Activated T-cell treated with anti-CD3 and anti-CD28 coated beads, Interleukin-2, amount 50 U/mL, for 48 hours (primary cell): ENCODE measurements at regions not wholly inside any gene's neighbourhood (a gene's known extent, or its start where the extent isn't known, plus 50 kb on each side); places are given as distances from the start of the nearest gene placed in this dataset.

Experiments
- DNase-seq, 2 experiments: peaks; one replicate each; pipeline ENCODE4 v3.0.0-alpha.2; 2020

GRCh38 chr10:3364768-3365480, 192.3 kb upstream of the PITRM1 start:
- no peak for DNase-seq

GRCh38 chr10:3363311-3364045, 190.9 kb upstream of the PITRM1 start:
- DNase-seq, result no peak

- no peak for DNase-seq
Observed at GRCh38 chr10:3362394-3362793, 189.8 kb upstream of the PITRM1 start.

DNA sequence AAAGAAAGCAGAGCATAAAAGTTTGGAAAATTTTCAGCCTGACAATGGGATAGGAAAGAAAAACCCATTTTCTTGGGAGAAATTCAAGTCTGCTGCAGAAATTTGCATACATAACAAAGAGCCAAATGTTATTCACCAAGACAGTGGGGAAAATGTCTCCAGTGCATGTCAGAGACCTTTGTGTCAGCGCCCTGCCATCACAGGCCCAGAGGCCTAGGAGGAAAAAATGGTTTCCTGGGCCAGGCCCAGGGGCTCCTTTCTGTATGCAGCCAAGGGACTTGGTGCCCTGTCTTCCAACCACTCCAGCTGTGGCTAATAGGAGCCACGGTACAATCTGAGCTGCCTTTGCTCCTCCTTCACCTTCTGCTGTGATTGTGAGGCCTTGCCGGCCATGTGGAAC, 189.1 kb upstream of the PITRM1 start:
- no peak for DNase-seq

GRCh38 chr10:3357737-3358136, 185.2 kb upstream of the PITRM1 start:
- no peak for DNase-seq

DNA sequence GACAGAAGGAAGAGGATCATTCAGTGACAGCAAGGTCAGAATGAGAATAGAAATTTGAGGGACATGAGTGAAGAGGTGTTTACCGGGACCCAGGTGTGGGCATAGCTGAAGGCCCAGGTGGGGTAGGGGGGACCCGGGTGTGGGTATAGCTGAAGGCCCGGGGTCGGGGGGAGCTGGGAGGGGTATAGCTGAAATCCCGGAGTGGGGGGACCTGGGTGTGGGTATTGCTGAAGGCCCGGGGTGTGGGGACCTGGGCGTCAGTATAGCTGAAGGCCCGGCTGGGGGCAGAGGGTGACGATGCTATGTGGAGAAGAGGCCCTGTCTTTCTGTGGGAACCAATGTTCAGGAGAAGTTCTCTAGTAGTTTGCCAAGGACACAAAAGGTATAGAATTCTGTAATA, 183.0 kb upstream of the PITRM1 start:
- no peak for DNase-seq

DNA sequence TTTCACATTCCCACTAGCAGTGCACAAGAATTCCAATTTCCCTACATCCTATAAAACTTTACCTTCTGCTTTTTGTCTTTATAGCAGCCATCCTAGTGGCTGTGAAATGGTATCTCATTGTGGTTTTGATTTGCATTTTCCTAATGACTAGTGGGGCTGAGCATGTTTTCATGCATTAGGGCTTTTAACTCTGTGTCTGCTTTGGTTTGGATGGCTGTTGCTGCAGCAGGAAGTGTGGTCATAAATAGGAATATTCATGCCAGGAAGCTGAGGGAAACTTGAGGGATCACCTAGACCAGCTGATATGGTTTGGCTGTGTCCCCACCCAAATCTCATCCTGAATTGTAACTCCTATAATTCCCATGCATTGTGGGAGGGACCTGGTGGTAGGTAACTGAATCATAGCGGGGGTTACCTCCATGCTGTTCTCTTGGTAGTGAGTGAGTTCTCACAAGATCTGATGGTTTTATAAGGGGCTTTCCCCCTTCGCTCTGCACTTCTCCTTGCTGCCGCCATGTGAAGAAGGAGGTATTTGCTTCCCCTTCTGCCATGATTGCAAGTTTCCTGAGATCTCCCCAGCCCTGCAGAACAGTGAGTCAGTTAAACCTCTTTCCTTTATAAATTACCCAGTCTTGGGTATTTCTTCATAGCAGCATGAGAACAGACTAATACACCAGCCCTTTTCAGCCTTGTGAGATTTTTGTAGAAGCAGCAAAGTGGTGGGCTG, 181.8 kb upstream of the PITRM1 start:
- DNase-seq, result no peak

DNA sequence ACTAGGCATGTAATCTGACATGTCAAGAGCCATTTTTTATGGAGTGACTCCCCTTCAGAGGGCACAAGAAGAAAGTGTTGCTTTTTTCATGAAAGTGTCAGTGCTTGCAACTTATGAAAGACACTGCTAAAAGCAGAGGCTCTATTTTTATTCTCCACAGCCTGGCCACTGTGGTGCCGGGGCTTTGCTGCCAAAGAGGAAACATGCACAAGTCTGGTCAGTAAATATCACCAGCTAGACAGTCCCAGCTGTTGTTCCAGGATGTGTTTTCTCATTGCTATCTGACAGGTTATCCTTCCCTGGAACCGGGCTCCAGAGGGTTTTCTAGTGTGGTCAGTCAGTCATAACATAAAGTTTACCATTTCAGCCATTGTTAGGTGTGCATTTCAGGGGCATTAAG, 180.7 kb upstream of the PITRM1 start:
- no peak for DNase-seq

GRCh38 chr10:3350617-3351258, 178.2 kb upstream of the PITRM1 start:
- DNase-seq, result no peak

DNA sequence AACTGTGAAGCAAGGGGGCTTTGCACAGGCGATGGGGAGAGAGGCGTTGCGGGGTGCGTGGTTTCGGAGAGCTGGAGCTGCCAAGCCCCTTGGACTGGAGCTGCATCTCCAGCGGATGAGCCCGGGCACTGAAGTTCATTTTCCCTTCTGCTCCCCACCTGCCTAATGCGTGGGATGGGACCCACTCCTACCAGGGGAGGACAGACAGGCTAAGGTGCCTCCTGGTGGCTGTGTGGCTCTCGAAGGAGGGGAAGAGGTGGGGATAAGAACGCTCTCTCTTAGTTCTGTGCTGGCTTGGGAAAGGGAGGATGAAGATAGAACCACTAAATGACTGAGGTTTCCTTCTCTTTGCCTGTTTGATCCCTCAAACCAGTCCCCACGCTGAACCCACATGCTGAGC, 177.6 kb upstream of the PITRM1 start:
- DNase-seq, result no peak

GRCh38 chr10:3348564-3348963, 176.0 kb upstream of the PITRM1 start:
- DNase-seq, result no peak

DNA sequence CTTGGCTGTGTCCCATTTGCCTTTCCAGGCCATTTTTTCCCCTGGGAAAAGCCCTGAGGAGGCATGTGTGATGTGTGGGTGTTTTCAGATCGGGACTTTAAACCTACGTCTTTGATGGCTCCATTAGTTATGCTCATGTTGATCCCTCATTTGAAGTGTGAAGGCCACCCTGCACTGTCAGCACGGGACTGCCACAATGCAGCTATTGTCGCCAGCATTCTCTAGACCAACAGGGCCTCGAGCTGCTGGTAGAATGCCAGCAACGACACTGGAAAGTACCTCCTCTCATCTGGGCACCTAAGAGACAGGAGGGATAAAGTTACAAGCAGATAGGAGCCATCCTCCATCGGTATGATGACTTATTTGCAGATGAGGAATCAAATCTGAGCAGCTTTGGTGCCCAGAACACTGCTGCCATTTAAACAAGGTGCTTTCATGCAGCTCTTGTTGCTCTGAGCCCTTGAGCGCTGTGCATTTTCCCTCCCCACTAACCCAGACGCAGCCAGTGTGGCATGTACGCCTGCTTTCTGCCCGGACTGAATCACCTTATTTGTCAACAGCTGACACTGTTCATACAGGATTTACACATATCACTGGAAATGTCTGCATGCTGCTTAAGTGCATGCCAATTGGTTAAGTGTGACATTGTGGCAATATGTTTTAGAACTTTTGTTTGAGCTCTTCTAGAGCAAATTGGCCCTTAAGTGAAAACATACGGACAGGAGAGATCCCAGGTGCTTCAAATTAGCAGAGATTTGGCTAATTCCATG, 175.0 kb upstream of the PITRM1 start:
- no peak for DNase-seq

- DNase-seq, result no peak
Observed at GRCh38 chr10:3346851-3347250, 174.3 kb upstream of the PITRM1 start.

GRCh38 chr10:3342771-3343170, 170.2 kb upstream of the PITRM1 start:
- DNase-seq, result no peak

DNA sequence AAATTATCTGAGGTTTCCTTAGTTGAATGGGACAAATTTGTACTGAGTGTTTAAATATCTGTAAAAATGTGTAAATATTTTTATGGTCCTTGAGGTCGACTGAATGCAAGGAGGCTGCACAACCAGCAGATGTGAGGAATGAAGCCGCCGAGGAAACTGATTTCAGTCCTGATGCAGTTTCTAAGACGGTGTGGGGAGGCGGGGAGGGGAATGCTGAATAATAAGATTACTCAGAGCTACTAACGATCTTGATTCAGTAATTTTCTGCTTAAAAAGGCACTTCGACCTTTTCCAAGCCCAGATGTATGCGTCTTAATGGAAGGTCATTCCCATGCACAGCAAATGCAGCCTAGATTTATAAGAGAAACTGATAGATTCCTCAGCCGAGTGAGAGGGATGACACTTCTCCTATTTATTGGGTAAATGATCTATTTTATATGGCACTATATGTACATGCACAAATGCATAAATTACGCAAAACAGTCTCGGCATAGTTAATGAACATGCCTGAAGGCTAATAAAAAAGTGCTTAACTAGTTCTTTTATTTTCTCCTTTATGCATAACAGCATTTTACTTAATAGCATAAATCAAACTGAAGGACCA, 167.6 kb upstream of the PITRM1 start:
- DNase-seq, result no peak

DNA sequence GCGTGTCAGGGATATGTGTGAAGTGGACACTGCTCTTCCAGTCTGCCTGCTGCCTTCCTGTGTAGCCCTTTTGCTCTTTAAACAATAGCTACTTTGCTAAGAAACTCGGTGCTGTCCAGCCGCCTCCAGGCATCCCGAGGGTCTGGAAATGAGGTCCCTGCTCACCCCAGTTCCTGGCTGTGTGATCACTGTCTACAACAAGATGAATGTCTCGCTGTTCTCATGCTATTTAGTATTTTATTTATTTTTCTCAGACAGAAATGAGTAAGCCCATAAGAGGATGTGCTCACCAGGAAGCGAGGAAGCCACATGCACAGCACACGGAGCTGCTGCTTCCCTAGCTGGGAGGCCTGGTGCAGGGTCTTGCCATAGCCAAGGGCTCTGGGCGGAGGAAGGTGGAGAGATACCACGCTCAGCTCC, 167.0 kb upstream of the PITRM1 start:
- no peak for DNase-seq

- DNase-seq, result no peak
Observed at GRCh38 chr10:3339121-3339520, 166.5 kb upstream of the PITRM1 start.

DNA sequence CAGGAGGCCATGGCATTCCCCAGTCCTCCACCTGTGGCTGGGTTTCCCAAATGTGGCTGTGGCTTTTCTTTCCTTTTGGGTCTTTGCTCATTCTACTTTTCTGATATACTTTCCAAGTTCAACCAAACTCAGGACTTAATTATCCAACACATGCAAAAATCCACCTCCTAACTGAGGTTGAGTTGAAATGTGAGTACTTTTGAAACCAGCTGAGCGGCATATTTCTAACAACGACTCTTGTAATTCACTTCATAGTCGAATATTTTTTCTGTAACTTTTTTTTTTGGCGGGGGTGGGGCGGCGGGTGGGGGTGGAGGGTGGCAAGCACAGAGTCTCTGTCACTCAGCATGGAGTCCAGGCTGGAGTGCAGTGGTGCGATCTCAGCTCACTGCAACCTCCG, 165.2 kb upstream of the PITRM1 start:
- DNase-seq, result no peak

DNA sequence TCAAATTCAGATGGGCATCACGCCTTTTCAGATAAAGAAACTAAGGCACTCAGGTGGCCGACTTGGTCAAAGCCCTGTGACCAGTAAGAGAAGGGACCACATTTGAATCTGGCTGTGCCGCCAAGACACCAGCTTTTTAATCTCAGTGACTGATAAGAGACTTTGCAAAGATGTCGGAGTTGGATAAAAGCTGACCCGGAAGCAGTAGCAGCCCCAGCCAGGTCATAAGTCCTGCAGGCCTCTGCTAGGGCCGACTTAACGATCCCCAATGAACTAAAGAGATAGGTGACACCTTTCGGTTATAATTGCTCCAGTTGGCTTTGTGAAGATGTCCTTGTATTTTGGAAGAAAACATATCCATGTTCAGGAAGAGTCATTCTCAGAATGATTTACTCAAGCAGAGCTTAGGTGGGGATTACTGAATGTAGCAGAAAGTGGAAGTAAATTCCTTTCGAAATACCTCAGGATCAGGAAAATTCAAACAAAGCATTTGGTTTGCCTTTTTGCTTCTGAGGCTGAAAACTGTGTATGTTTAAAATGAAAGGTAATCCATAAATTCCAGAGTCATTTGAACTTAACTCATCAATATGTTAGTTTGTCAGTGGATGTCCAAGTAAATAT, 164.2 kb upstream of the PITRM1 start:
- DNase-seq, result no peak

- DNase-seq, result no peak
Observed at GRCh38 chr10:3333426-3333825, 160.8 kb upstream of the PITRM1 start.

DNA sequence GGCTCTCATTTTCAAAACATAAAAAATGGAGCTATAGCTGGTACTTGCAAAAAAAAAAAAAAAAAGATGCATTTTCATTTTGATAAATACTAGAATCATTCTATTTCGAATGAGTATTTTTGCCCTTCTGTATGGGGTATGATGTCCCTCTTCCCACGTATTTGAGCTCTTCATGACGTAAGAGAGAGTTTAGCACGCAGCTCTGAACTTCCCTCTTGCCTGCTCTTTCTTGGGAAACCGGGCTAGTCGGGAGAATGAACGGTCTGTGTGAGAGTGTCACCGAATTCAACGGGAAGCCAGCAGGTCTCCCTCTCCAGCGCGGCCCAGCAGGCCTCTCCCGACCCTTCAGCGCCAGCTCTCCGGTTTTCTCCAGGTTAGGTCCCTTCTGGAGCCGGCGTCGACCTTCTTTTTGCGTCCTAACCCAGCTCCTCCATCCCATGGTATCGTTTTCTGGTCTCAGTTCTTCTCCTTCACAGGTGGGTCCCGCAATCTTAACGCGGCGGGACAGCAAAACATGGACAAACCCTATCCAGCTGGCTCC, 159.2 kb upstream of the PITRM1 start:
- DNase-seq, result no peak

- DNase-seq, result no peak
Observed at GRCh38 chr10:3331187-3331586, 158.6 kb upstream of the PITRM1 start.
